ENCODE measurements at regions not wholly inside any gene's neighbourhood (a gene's known extent, or its start where the extent isn't known, plus 50 kb on each side); places are given as distances from the start of the nearest gene placed in this dataset.

DNA sequence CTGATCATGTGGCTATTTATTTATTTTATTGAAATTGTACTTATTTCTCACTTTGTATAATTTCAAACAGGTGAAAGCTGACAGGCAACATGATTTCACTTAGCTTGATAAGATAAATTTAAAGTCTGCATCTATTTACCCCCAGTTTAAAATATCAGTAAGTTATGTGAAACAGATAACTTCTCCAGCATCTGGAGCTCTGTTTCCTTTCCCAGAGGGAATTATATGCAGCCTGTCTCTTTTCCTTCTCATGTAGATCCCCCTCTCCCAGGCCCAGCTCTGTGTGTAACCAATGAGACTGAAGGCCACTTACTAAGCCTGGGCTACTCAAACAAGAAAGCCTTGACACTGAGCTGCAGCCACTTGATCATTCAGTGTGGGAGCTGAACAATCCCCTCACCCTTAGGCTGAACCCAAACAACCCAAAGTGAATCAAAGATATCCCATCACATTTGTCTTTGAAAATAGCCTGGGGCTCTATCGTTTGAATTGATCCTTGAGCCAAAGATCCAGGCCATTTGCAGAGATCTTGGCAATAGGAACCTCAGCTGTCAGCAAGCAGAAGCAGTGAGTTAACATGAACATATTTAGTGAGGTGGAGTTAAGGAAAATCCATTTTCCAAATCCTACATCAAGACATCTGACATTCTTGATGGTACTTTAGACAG lies 383.9 kb downstream of the TGFB2 start:
- DNase-seq = no peak

GRCh38 chr1:218735436-218736032 lies 390.4 kb downstream of the TGFB2 start:
- DNase-seq = no peak

GRCh38 chr1:218739426-218739825 lies 394.3 kb downstream of the TGFB2 start:
- no peak for DNase-seq

GRCh38 chr1:218741852-218742251 lies 396.7 kb downstream of the TGFB2 start:
- DNase-seq = no peak

DNA sequence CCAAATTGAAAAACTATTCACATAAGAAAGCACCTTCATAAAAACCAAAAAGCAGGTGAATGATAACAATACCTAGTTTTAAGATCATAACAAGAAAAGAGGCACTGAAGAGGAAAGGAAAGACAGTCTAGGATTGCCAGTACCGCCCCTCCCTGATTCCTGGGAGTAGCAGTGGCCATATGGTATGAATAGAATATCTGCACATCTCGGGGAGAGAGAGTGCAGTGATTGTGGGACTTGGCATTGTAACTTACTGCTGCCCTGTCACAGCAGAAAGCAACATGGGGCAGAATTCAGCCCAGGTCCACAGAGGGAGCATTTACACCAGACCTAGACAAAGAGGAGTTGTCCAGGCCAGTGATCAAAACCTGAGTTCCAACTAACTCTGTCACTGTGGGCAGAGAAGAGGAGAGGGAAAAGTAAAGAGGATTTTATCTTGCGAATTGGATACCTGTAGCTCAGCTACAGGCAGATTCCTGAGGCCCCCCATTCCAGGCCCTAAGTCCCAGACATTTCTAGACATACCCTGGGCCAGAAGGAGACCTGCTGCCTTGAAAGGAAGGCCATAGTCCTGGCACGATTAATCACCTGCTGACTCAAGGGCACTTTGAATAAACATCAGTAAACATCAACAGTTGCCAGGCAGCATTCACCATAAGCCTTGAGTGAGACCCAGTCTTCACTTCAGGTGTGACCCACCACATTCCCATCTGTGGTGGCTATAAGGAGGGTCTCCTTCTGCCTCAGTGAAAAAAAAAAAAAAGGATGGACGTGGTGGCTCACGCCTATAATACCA lies 397.5 kb downstream of the TGFB2 start:
- DNase-seq = peak; percentile 57

DNA sequence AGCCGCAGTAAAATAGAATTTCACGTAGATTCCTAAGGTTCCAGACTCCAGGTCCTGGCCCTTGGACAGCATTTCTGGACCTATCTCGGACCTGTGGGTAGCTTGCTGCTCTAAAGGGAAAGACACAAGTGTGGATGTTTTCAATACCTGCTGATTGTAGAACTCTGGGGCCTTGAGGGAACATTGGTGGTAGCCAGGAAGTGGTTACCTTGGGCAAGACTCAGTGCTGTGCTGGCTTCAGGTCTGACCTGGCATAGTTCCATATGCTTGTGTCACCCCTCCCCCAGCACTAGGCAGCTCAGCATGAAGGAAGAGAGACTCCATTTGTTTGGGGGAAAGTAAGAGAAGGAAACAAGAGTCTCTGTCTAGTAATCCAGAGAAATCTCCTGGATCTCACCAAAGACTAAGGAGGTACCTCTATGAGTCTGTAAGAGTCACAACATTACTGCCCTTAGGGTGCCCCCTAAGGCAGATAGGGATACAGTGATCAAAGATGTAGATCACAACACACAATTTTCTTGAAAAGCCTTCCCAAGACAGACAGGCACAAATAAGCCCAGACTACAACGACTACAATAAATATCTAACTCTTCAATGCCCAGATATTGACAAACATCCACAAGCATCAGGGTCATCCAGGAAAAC lies 398.8 kb downstream of the TGFB2 start:
- no peak for DNase-seq

GRCh38 chr1:218748071-218748470 lies 402.9 kb downstream of the TGFB2 start:
- no peak for DNase-seq

DNA sequence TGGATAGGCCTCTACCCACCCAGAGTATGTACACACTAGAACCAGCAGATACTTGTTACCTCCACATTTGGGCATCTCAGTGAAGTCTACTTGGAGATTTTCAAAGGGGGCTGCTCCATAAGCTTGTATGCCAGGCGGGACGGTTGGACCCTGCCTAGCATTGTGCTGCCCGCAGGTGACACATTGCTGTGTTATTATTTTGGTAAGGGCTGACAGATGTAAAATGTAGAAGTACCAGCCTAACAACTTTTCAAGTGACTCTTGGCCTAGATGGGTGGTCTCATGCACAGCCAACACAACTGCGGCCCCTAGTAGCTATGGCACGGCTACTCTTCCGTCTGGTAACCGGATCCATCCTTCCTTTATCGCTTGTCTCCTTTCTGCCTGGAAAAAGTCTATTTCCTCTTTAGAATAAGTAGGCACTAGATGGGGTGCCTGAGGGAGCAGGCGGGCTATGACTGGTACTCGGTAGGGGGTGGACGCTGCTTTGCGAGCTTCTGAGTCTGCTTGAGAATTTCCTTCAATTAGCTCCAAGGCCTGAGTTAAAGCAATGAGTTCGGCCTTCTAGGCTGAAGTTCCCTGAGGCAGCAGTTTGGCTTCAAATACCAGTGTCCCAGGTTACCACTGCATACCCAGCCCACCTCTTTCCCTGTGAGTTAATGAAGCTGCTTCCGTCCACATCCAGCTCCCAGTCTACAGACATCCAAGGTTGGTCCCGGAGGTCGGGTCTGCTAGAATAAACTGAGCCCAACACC lies 405.3 kb downstream of the TGFB2 start:
- no peak for DNase-seq

- no peak for DNase-seq
These were observed 406.2 kb downstream of the TGFB2 start for GRCh38 chr1:218751208-218751948.

GRCh38 chr1:218752126-218752525 lies 407.0 kb downstream of the TGFB2 start:
- no peak for DNase-seq

- no peak for DNase-seq
These were observed 409.3 kb downstream of the TGFB2 start for GRCh38 chr1:218754477-218754876.

GRCh38 chr1:218755128-218755527 lies 410.0 kb downstream of the TGFB2 start:
- DNase-seq = no peak

GRCh38 chr1:218759795-218760194 lies 413.9 kb upstream of the LYPLAL1 start:
- no peak for DNase-seq

GRCh38 chr1:218760601-218761570 lies 412.8 kb upstream of the LYPLAL1 start:
- no peak for DNase-seq

- DNase-seq = no peak
These were observed 410.1 kb upstream of the LYPLAL1 start for GRCh38 chr1:218763538-218763937.

- no peak for DNase-seq
These were observed 407.9 kb upstream of the LYPLAL1 start for GRCh38 chr1:218765753-218766152.

- DNase-seq = no peak
These were observed 401.7 kb upstream of the LYPLAL1 start for GRCh38 chr1:218771931-218772330.

- no peak for DNase-seq
These were observed 401.1 kb upstream of the LYPLAL1 start for GRCh38 chr1:218772575-218772974.

DNA sequence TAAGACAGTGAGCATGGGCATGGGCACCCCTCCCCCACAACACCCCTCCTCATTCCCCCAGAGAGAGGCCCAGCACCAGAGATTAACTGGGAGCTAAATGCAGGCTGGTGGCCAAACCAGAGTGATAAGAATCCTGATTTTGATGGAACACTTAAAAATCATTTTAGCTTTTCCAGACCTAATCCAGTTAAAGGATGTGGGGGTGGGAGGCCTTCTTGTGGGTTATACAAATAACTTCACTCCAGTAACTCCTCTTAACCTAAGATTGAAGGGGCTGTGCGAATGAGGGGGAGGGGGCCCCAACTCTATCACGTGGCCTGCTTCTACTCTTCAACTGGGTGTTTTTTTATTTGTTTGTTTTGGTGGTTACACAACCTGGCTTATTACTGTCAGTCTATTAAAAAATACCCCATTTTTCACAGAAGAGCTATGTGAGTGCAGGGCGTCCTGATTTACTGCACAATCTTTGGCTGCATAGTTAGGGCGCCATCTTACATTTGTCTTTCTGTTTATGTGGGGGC lies 398.1 kb upstream of the LYPLAL1 start:
- DNase-seq = no peak
